DMS 273 (cell line): ENCODE measurements at regions not wholly inside any gene's neighbourhood (a gene's known extent, or its start where the extent isn't known, plus 50 kb on each side); places are given as distances from the start of the nearest gene placed in this dataset.

Source experiments
- DNase-seq: peaks from one replicate; lab custom pipeline; 2025; ENCODE audit not compliant: unreplicated experiment; lab: John Stamatoyannopoulos, UW

DNA sequence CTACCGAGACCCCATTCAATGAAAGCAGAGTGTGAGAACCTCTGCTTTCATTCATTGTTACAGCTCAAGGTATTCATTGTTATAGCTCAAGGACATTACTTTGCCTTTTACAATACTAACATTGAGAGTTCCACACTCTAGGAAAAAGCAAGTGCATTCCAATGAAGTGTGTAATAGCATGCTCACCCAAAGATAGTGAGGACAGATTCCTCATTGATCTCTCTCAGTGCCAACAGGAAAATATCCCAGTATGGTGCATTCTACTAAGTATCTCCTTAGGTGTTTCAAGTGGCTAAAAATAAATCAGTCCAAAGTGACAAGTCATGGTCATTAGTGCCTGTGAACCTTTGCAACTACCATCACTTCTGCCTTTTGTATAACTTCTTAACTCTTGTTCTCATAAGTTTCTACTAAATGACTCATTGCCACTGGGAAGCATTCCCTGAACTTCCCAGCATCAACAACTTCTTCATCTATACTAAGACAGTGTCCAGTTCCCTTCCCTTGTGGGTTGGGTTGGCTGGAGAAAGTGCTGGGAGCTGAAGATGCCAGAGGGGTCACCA is 140.7 kb upstream of the STXBP5 start:
- no peak for DNase-seq

DNA sequence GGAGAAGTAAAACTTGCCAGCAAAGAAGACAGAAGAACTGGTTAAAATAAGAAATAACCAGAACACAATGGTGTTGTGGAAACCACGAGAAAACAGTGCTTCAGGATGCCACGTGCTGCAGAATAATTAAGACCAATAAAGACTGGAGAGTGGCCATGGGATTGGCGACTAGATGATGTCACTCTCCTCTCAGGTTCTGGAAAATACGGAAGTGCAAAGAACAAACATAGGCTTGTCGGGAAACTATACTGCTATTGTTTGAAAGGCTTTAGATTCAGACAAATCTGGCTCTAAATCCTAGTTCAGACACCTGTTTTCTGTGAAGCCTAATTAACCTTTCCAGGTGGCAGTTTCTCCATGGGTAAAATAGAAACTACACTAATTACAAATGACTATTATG is 138.4 kb upstream of the STXBP5 start:
- DNase-seq = no peak

DNA sequence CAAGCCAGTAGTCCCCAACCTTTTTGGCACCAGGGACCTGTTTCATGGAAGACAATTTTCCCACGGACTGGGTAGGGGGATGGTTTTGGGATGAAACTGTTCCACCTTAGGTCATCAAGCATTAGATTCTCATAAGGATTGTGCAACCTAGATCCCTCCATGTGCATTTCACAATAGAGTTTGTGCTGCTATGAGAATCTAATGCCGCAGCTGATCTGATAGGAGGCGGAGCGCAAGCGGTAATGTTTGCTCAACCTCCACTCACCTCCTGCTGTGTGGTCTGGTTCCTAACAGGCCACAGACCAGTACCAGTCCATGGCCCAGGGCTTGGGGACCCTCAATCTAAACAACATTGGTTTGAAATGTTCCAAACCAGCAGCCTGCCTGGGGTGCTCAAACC is 137.0 kb upstream of the STXBP5 start:
- DNase-seq = no peak

DNA sequence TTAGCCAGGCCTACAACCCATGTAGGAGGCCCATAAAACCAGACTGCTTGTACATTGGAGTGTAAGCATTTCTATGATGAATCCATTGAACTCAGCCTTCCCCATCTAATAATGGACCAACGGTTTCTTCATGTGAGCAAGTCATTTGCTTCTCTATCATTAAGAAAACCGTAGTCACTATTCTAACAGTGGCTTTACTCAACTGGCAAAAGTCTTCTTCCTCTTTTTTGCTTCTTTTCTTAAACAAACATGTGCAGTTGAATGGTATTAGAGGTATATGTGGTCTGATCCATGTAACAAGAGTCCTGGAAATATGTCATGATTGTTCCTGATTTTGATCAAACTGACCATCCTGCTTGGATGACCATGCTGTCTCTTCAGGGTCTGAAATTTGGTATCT is 132.4 kb upstream of the STXBP5 start:
- DNase-seq = no peak

DNA sequence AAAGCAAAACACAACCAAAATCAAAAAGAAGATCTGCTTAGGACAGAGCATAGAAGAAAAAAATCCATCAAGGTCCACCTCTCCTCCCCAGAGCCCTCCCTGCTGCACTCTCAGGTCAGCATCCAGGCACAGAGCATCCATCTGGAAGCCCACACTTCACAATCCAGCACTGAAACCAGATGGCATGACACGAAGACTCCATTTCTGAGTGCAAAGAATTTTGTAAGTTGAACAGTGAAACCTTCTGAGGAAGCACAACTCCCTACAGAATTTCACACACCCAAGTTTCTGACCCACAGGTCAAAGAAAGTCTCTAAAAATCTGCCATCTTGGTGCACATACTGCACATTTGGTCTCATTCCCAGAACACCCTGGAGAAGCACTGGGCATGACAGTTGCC is 128.8 kb upstream of the STXBP5 start:
- peak; percentile 10 for DNase-seq

DNA sequence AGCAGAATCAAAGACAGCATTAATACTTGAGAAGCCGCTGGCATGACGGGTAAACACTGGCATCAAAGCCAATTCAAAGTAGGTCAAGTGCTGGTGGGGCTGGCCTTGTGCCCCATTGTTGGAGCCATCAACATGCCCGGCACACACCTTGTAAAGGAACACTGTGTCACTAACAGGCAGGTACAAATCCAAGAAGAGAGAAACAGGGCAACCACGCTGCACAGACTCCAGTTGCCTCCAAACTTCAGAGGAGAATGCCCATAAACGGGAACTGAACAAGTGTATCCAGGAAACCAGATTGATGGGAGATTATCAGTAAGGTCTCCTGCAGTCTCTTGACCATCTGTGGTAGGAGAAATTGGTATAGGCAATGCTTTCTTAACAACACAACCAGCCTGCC is 127.0 kb upstream of the STXBP5 start:
- peak; percentile 42 for DNase-seq

DNA sequence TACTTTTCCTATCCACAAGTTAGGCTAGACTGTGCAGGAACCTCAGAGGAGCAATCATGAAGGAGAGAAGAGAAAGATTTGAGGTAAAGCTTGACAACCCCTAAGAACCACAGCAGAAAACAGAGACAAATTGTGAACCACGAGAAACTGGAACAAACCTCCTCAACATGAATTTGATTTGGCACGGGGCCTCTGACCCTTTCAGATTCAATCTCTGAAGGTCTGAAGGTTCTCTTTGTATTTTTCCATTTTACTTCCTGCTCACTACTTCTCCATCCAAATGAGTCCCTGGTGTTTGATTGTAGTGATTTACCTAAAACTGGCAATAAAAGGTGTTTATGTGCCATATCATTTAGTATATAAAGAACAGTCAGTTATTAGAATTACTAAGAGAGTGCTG is 126.1 kb upstream of the STXBP5 start:
- DNase-seq = no peak

DNA sequence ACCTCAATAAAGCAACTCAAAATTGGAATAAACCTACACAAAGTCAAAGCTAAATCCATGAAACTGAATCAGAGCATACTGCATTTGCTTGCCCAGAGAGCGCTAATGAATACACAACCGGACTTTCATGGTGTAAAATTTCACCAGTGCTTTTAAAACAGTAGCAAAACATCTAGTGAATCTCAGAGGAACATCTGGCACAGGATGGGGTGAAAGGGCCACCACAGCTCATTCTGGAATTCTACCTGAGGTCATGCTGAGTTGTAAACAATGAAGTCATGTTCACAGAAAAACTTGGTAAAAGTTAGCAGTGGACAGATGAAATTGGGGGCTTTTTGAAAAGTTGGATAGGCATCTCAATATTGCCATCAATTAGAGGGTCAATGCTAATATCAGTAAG is 125.6 kb upstream of the STXBP5 start:
- DNase-seq = peak; percentile 53

DNA sequence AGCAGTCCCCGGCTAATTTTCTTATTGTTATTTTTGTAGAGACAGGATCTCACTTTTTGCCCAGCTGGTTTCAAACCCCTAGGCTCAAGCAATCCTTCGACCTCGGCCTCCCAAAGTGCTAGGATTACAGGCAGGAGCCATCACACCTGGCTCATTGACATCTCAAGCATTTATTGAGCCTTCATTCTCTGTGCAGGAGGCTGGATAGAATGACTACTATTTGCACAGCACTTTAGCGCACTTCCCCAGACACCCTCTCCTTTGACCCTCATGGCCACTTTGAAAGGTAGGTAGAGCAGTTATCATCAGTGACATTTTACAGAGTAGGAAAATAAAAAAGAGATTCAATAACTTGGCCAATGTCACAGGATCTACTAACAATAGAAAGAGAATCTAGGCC is 124.0 kb upstream of the STXBP5 start:
- DNase-seq = no peak

DNA sequence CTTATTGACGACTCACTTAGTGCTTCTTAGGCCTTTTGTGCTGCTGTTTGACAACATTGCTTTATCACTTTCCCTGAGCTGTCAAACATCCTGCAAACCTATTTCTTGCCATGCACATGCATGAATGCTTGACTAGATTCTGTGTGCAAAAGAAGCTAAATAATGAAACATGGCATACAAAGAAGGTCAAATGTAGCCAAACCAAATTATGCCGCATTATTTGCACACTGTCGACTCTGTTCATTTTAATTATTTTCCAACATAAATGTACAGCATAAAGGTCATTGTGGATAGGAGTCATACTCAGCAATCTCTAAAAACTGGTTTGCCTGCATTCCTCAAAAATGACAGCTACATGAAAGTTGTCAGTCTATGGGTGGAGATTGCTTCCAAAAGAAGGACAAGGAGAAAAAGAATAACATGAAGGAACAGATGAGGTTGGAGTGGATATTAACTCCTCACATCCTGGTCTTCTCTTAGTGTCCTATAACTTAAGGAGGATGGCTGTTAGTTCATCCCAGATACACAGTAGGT is 123.1 kb upstream of the STXBP5 start:
- DNase-seq = no peak

DNA sequence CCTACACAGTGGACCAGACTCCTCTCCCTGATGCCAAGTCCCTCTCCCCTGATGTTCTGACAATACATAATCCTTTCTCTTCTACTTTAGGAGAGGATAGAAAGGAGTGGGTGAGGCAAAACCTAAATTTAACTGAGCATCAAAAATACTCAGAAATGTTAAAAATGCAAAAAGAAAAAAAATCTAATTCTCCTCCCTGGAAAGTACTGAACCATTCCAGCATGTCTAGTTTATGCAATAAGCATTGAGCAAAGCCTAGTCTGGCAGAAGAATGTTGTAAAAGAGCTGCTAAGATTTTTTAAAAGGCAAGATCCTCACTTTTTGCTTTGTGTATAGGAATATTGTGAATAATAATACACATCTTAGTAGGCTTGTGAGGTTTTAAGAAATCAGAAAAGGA is 116.6 kb upstream of the STXBP5 start:
- DNase-seq = no peak

DNA sequence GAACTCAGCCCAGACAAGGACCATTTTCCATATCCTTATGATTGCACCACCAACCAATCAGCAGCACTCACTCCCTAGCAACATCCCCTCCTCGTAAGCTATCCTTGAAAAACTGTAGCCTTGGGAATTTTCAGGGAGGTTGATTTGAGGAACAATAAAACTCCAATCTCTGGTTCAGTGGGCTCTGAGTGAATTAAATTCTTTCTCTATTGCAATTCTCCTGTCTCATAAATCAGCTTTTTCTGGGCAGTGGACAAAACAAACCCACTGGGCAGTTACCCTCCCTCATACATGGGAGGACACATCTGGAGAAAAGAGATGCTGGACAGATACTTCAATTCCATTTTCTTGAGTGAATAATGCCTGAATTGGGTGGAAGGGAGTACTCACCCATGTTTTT is 115.4 kb upstream of the STXBP5 start:
- DNase-seq = no peak

DNA sequence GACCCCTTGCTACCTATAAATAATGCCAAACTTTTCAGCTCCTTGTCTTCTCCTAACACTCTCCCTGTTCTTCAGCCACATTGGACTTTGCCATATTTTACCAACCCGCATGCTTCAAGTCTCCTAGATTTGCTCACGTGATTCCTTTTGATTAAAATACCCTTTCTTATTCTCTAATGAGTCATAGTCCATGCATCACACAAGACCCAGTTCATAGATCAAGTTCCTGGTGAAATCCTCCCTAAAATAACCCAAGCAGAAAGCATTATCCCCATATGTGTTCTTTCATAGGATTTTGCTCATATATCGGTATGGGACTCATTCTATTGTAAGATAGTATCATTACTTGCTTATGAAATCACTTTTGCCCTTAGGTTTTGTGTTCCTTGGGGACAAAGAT is 108.9 kb upstream of the STXBP5 start:
- no peak for DNase-seq

DNA sequence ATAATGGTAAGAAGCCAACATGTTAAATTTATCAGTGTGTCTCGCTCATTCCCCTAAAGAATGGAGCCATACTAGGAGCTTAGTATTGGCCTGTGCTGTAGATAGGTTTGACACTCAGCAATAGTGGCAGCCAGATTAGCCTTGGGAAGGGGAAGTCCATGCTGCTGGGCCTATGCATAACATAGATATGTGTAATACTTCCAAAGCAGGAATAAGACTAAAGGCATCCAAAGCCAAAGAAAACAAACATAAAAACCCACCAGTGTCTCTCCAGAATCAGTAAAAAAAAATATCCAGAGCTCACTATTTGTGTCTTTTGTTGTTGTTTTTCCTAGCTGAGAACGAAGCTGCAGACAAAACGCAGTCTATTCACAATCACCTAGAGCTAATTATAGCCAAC is 104.2 kb upstream of the STXBP5 start:
- no peak for DNase-seq

DNA sequence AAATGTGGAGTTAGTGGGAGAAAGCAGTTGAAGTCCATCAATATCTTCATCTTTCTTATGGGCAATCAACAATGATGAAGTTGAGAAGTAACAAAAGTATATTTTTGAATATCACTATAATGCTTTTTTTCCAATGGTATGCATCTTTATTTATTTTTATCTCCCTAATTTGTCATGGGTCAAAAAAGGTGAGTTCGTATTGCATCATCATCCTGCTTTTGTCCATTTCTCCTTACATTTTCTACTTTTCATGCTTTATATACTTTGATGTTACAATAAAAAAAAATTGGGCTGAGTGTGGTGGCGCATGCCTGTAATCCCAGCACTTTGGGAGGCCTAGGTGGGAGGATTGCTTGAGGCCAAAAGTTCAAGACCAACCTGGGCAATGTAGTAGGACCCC is 101.2 kb upstream of the STXBP5 start:
- no peak for DNase-seq

DNA sequence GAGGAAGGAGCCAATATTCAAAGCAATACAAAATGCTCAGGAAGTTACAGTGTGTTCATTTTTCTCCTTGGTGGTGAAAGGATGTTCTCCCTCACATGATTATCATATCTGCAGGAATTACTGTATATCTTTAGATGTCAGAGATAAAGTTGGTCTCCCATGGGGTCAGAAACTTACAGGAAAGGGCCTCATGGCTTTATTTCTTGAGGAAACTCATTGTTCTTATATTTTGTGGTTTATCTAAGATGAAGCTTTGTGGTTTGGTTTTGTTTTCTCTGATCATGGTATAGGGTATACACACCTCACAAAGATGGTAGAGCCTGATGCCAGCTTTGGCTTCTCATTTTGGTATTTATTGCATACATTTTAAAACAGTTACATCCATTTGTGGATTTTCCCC is 100.5 kb upstream of the STXBP5 start:
- DNase-seq = no peak

DNA sequence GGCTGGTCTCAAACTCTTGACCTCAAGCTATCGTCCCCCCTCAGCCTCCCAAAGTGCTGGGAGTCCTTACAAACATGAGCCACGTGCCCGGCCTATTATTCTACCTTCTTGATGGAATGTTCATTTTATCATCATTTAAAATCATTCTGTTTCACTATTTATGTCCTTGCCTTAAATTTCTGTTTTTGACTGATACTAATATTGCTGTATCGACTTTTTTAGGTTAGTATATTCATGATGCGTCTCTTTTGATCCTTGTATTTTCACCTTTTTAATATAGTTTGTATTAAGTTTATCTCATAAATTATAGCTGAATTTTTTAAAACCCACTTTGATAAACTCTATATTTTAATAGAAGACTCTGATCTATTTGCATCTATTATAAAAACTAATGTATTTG is 98.4 kb upstream of the STXBP5 start:
- DNase-seq = no peak

DNA sequence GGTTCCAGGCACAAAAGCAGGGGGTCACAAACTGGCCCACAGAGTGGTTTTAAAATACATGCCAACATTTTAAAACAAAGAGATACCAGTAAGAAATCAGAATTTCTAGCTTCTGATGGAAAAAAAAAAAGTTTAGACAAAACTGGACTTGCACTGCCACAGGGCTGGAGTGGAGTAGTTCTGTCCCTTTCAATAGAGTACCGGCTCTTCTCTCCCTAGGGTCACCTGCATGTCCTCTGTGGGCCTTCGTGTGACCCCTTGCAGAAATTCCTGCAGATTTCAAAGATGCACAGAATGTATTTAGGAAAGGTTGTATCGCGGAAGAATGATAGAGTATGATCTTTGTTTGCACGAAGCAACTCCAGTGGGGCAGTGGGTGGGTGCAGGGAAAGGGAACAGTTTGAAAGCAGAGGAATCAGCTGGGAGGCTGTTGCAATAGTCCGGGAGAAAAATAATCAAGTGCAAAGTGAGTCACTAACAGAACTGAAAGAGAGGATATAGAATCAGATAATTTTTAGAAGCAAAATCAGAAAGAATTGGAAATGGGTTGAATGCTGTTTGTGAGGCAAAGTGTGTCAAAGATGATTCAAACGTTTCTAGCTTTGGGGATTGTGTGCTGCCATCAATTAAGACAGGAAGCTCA is 97.3 kb upstream of the STXBP5 start:
- DNase-seq = no peak

DNA sequence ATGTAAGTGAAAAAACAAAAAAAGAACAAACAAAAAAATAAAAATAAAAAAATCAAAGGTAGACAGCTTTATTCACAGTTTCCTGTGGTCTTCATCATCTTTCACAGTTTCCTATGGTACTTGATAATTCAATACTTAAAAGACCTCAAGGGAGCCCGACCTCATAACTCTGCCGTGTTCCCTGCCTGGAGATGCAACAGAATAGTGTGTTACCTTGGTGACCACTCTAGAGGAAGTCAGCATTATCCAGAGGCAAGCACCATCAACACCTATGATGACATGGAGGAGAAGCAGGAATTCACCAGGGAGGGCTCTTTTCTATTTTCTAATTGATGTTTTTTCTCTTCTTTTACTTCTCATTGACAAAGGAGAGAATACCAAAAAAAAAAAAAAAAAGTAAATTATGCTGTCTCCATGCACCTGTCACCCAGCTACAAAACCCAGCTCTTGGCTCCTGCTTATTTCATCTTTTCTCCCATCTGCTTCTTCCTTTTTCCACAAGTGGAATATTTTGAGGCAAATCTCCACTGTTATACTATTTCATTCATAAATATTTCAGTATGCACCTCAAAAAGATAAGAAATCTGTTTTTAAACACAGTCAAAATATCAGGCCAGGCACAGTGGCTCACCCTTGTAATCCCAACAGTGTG is 95.8 kb upstream of the STXBP5 start:
- no peak for DNase-seq

DNA sequence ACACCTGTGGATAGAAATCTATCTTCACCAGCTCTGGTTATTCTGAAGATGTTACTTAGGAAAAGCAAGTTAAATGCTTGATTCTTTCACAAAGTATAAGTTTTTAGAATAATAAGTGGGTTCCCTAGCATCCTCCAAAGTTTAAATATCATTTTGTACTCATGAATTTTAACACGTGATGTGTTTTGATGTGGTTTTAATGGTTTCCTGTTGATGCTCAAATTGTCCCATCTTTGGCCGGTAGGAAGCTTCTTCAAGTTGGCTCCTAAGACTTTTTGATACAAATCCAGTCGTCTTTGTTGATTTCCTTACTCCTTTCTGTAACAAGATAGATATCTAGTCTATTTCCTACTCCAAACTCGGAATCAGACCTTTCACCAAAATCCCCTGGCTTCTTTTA is 94.5 kb upstream of the STXBP5 start:
- DNase-seq = no peak

DNA sequence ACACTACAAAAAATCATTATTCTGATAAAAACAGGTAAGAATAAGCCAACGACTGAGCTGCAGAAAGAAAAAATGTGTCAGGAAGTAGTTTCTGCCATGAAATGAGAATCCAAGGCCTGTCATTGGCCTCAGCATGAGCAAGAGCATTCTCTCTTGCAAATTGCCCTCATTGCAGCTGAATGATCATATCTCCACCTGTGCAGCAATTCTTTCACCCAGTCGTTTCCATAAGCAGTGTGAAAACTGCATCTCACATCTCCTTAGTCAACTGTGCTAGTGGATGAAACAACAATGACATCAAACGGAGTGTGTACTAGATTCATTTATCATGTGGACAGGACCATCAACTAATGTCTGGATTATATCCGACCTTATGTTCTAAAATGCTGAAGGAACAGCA is 88.2 kb upstream of the STXBP5 start:
- no peak for DNase-seq

DNA sequence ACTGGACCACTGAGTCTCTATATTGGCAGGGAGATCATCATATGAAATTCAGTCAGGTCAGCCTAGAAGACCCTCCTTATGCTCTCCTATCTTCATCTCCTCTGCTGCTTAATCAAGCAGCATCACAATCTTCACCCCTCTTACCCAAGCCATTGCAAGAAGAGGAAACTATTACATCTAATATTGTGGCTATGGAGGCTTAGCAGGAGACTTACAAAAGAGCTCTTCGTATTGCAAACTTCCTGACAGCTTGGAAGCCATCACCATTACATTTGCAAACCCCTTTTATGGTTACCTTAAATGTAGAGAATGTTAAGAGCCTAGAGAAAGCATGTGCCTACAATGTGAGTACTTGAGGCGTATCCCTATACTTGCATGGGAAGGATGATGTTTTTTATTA is 87.2 kb upstream of the STXBP5 start:
- DNase-seq = no peak

DNA sequence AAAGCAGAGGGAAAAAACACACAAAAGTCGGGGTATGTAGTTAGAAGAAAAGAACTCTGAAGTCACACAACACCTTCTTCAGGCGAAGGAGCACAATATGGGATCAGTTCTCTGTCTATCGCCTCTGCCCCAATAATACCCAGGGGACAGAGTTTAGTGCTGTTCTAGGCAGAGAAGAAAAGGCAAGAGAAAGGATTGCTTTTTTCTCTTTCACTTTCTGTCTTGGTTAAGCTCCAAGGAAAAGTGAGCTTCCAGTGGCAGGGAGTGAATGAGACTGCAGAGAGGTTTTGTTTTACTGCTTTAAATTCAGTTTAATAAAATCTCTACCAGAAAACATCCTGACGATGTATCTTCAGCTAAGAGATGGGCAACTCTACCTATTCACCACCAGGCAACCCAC is 86.6 kb upstream of the STXBP5 start:
- no peak for DNase-seq
